ENCODE measurements at regions not wholly inside any gene's neighbourhood (a gene's known extent, or its start where the extent isn't known, plus 50 kb on each side); places are given as distances from the start of the nearest gene placed in this dataset.
"Not testable (repeated sequence)": the region's sequence is repeated elsewhere in the genome, so short reads cannot be mapped to it uniquely, and the experiment has no call there.

DNA sequence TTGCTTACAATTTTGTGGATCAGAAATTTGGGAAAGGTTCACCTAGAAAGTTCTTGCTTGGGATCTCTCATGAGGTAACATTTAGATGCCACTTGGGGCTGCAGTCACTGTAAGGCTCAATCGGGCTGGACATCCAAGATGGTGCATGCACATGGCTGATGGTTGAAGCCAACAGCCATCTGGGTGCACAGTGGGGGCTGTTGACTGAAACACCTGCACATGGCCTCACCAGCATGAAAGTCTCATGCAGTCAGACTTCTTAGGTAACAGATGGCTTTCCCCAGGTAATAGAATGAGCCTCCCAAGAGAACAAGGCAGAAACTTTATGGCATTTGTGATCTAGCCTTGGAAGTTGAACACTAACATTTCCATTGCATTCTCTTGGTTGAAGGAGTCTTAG lies 740.7 kb upstream of the AUTS2 start:
- intact Hi-C loops (cut with micrococcal nuclease): no loop called here

DNA sequence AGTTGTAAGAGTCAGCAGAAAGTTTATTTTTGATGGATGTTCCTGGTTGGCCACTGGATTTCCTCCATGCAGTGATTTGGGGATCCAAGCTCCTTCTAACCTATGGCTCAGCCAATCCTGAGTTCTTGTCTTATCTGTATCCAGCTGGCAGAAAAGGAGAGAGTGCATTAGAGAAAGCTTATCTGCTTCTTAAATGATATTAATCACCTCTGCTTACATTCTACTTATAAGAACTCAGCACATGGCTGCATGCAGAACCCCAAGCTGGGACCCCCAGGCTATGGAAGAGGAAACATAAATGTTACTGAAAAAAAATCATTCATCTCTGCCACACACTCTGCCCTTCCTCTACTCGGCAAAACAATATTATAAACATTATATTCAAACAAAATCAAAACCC lies 739.8 kb upstream of the AUTS2 start:
- intact Hi-C loops (cut with micrococcal nuclease): no loop called here

DNA sequence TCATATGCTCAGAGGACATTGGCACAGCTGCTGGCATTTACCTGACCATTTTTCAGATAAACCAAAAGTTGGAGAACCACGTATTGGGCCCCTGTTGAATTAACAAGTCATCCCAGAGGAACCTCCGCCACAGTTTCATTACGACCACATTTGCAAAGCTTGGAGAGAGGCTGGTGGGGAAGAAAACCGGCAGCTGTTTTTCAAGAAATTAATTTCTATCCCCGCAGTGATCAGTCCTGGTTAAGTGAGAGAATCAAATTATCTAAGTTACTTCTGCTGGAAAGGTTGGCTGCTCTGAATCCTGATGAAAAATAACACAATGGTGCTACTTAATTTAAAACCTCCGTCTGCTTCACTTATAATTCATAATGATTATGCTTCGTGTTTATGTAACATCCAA lies 737.1 kb upstream of the AUTS2 start:
- intact Hi-C loops (cut with micrococcal nuclease): no loop called here

DNA sequence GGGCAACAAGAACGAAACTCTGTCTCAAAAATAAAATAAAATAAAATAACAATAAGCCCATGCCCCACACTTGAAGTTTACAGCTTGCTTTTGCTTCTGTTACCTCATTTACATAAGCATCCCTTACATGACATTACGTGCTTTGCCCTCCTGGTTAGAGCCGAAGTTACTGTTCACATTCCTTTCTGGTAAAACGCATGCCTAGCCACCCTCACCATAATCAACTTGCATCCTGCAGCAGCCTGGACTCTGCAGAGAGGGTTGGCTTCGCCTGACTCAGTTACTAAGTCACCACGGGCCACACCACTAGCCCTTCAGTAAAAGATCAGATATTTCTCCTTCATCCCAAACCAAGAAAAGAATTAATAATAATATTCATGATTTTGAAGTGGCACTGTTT lies 736.0 kb upstream of the AUTS2 start:
- intact Hi-C loops (cut with micrococcal nuclease): no loop called here

DNA sequence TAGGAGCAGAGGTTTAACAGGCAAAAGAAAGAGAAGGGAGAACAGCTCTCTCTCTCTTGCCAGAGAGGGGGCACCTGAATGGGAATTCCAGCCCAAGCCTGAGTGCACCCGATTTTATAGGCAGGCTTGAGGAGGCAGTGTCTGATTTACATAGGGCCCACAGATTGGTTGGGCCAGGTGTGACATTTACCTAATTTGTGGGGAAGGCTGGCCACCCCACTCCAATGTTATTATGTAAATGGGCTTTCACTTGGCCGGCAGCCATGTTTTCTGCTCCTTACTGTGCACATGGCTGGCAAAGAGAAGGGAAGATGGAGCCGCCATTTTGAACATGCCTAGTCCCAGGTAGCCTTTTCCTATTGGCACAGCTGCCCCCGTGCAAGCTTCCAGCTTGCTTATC lies 735.5 kb upstream of the AUTS2 start:
- intact Hi-C loops (cut with micrococcal nuclease): no loop called here

DNA sequence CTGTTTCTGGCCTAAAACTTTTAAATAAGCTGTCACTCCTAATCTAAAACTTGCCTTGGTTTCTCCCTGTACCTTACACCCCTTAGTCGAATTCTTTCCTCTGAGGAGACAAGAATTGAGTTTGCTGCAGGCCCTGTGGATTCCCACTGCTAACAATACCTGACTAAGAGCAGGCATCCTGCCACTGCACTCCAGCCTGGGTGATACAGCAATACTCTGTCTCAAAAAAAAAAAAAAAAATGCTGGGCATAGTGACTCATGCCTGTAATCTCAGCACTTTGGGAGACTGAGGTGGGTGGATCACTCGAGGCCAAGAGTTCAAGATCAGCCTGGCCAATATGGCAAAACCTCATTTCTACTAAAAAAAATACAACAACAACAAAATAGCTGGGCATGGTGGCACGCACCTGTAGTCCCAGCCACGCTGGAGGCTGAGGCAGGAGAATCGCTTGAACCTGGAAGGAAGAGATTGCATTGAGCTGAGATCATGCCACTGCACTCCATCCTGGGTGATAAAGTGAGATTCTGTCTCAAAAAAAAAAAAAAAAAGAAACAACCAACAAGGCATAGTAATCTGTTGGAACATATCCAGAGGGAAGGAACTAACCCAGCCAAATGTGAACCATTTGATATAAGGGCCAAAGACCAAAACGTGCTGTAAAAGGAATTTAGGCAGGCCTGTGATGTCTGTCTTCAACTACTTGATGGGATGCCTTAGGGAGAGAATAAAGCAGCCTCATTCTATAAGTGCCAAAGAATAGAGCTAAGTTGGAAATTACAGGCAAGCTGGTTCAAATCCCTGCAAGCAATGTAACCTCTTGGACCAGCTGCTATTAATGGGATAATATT lies 732.7 kb upstream of the AUTS2 start:
- intact Hi-C loops (cut with micrococcal nuclease): no loop called here

DNA sequence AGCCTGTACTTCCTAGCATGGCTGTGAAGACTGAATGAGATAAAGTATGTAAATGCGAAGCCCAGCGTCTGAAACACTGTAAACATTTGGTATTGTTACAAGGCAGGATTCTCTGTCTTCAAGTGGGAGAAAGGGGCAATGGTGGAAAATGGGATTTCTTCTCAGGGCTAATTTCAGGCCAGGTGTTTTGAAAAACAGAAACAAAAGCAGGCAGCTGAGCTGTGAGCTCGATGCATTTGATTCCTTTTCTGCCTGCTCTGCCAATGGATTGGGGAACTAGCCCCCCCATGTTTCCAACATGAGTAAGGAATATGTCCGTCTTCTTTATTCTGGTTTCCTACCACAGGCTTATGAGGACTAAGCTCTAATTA lies 732.1 kb upstream of the AUTS2 start:
- intact Hi-C loops (cut with micrococcal nuclease): no loop called here

DNA sequence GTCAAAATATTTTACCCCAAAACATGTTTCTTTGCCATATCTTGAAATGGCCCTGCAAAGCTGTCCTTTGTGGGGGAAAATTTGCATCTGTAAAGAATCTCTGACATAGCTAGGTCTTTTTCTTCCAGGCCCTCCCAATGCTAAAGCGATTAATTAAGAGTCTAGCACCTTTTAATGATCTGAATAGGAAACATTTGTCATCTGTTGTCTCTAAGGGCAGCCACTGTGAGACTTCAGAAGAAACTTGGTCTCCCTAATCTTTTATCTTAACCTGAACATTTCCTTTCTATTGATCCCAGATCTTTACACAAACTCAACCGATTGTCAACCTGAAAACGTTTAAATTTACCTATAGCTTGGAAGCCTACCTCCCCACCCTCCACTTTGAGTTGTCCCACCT lies 731.6 kb upstream of the AUTS2 start:
- intact Hi-C loops (cut with micrococcal nuclease): not testable (repeated sequence)

DNA sequence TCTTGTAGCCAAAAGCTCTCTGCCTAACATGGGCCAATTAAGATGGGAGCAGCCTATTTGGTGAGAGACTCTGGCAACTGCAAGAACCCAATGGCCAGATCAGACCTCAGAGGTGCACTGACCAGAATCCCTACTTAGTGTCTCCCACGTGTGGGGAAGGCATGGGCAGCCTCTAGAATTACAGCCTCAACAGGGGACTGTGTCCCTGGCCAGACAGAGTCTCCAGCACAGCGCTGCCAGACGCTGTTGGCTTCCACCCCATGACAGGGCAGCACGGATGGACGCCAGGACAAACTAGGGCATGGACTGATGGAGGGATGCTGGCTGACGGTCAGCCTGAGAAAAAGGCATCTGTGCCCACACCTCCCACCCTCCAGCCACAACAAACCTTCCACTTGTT lies 729.3 kb upstream of the AUTS2 start:
- intact Hi-C loops (cut with micrococcal nuclease): no loop called here

DNA sequence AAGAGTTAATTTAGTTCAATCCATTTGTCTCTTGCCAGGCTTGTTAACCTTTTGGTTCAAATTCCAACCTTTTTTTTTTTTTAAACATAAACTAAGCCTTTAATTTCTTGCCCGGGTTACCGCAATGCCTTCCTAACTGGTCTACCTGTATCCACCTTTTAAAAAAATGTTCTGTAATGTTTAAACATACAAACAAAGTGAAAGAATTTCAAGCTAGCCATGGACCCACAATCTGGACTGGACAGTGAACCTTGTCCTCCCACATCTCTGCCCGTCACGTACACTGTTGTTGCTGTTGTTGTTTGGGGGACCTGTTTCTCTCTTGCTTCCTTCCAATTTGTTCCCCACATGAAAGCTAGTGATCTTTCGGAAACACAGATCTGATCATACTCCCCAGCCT lies 724.7 kb upstream of the AUTS2 start:
- intact Hi-C loops (cut with micrococcal nuclease): no loop called here

DNA sequence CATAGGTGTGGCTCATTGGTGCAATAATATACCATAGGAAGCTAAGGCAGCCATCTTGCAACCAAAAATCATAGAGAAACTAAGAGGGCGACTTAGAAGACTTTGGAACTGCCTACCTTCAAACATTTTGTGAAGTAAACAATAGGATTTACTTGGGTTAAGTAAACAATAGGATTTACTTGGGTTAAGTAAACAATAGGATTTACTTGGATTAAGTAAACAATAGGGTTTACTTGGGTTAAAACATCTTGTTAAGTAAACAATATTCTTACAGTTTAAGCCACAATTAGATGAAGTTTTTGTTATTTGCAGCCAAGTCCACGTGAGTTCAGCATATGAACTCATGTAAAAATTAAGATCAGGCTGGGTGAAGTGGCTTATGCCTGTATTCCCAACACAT lies 722.4 kb upstream of the AUTS2 start:
- intact Hi-C loops (cut with micrococcal nuclease): no loop called here

DNA sequence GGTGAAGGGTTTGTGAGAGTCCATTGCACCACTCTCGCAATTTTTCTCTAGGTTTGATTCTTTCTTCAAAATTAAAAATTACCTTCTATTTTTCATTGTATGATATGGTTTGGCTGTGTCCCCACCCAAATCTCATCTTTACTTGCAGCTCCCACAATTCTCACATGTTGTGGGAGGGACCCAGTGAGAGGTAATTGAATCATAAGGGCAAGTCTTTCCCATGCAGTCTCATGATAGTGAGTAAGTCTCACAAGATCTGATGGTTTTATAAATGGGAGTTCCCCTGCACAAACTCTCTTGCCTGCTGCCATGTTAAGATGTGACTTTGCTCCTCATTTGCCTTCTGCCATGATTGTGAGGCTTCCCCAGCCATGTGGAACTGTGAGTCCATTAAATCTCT lies 711.2 kb upstream of the AUTS2 start:
- intact Hi-C loops (cut with micrococcal nuclease): not testable (repeated sequence)

DNA sequence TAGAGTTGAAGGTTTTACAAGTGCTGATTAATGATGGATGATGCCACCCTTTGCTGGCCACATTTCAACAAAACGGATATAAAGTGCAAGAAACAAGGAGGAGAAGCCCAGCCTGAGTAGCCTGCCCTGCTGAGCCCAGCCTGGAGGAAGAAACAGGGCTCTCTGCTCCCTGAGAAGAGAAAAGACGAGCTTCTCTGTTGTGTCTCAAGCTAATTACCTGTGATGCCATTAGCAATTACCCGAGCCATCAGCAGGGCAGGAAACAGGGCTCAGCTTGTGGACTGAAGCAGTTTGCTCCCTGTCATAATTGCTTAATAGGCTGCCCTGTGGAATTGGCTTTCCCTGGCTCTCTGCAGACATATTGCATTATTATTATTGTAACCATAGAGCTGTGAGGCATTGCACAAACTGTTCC lies 709.3 kb upstream of the AUTS2 start:
- intact Hi-C loops (cut with micrococcal nuclease): no loop called here

DNA sequence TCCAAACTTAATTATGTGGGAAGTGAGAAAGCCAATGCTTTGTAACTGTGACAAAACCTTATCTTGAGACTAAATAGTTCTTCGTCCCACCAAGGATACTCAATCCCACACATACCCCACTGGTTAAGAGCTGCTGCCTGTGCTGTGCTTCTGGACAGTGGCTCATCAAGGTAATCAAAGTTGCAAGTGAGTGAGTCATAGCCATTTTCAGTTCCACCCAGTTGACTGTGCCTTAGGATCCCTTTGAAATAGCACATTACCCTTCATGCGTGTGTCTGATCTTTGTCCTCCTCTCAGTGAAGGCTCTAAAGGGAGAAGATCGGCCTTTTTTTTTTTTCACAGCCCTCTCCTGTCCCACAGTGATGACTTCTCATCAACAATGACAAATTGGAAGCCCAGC lies 706.0 kb upstream of the AUTS2 start:
- intact Hi-C loops (cut with micrococcal nuclease): no loop called here

DNA sequence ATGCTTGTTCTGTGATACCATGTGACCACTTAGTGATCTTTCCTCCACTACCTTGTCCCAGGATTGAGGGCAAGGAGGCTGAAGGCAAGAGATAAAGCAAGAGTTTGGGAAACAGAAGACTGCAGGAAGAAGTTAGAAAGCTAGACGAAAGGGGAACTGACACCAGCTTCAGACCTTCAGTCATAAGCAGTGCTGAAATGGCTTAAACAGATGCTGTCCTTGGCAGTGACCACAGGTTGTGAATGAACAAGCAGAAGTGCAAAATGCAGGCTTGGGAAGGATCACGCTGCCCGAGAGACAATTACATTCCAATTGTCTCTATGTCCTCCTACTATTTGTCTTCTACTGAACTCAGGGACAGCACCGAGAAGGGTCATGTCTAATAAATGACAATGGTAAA lies 704.9 kb upstream of the AUTS2 start:
- intact Hi-C loops (cut with micrococcal nuclease): no loop called here

DNA sequence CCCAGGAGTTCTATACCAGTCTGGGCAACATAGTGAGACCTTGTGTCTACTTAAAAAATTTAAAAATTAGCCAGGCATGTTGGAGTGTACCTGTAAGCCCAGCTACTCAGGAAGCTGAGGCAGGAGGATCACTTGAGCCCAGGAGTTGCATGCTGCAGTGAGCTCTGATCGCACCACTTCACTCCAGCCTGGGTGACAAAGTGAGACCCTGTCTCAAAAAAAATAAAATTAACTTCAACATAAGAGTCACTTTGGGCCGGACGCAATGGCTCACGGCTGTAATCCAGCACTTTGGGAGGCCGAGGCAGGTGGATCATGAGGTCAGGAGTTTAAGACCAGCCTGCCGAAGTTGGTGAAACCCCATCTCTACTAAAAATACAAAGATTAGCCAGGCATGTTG lies 699.1 kb upstream of the AUTS2 start:
- intact Hi-C loops (cut with micrococcal nuclease): not testable (repeated sequence)

DNA sequence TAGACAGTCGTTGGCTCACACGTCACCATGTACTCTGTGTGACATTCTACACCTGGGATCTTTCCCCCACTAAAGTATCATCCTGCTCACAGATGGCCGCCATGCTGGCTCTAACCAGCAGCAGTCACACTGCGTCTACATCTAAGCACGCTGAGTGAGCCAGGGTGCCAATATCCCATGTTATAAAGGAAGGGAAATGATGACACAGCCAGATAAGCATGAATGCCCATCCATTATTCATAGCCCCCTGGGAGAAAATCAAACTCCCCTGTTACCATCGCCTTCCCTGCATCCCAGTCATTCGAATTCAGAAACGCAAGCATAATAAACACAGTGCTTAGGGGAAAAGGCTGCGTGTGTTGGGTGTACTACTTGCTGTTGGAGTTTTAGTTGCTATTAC lies 698.2 kb upstream of the AUTS2 start:
- intact Hi-C loops (cut with micrococcal nuclease): no loop called here

DNA sequence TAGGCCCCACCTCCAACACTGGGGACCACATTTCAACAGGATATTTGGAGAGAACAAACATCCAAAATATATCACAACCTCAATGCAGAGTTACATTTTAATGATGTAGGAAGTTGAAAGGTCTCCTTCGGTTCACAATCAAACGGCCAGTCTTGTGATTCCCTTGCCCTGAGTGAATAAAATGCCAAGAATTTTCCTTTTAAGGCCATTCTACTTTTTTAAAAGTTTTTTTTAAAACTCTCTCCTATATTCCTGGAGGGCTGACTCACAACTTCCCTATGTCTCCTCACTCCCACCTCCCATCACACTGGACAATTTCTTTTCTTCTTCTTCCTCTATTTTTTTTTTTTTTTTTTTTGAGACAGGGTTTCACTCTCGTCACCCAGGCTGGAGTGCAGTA lies 693.6 kb upstream of the AUTS2 start:
- intact Hi-C loops (cut with micrococcal nuclease): no loop called here

DNA sequence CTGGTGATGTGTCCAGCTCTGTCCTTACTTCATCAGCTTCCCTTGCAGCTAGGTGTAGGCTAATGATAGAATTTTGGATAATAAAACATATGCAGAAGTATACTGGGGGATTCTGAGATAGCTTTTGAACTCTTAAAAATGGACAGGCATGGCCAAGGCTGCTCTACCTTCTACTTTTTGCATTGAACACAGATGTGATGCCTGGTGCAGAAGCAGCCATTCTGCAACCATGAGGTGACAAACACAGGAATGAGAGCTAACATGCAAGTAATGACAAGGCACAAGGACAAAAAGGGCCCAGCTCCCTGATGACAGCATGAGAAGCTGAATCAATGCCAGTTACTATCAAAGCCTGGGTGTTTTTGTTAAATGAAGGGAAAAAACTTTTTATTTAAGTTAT lies 686.5 kb upstream of the AUTS2 start:
- intact Hi-C loops (cut with micrococcal nuclease): no loop called here

DNA sequence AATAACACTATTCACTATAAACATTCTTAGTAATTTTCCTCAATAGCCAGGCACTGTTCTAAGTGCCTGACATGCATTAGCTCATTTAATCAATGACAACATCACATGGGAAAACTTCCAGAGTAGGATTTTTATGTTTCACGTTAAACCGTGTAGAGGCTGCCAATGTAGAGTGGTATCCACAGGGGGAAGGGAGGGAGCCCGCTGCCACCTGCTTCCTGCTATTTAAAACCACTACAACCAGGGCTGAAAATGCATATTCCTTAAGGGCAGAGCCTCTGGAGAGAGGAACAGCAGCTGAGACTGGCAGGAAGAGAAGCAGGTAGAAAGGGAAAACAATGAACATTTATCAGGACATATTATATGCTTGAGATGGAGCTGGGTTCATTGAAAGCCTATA lies 684.3 kb upstream of the AUTS2 start:
- intact Hi-C loops (cut with micrococcal nuclease): no loop called here

DNA sequence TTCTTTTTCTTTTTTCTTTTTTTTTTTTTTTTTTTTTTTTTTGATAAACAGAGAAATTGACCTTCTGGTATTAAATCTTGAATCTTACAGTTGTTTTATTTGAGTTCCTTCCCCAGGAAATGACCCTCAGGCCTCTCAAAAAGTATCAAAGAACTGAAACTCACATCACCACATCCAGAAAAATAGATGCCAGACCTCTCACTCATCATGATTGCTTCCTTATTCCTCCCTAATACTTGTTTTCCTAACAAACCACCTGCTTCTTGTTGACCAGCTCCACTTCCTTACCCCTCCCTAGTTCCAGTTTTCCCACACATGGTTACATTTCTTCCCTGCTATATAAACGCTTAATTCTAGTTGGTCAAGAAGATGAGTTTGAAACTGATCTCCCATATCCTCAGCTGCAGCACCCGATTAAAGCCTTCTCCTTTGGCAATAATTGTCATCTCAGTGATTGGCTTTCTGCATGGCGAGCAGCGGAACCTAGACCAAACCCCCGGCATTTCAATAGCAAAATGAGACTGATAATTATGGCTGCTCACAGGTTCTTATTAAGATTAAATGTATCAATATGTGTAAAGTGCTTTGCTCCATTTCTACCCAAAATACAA lies 681.1 kb upstream of the AUTS2 start:
- intact Hi-C loops (cut with micrococcal nuclease): no loop called here

DNA sequence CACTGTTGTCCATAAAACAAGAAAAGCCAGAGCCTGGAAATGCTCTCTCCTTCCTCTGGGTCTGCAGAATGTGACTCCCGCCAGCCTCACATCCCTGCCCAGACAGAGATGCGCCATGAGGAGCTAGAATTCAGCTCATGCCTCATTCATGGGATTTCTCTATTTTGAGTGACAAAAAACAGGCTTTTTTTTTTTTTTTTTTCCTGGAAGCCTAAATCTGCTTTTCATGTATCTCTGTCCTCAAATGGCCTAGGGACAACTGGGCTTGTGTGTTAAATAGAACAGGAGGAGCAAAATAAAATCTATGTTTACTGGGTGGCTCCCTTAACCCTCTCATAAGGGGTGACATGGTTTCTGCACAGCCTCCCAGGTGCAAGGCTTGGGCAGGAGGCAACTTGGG lies 679.7 kb upstream of the AUTS2 start:
- intact Hi-C loops (cut with micrococcal nuclease): no loop called here

DNA sequence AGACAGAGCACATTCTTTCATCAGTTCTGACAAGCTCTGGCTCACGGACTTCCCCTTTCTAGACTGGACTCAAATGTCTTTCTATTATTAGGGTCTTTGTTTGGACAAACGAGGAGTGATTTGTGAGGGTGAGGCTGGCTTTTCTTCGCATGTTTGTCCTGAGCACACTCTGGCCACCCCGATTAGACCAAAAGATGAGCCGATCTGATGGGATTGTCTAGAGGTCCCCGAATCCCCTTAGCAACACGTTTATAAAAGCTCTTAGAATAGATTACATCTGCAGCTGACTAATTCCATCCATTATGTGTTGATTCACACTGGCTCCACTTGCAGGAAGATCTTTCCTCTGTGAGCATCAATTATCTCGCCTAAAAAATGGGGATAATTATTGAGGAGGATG lies 675.4 kb upstream of the AUTS2 start:
- intact Hi-C loops (cut with micrococcal nuclease): no loop called here

Measured in T-helper 2 cell treated with Interferon-gamma antibody and Interleukin-4, amounts not matched to agents 100 ng/mL and 5 ng/mL, for 36 hours (primary cell).